ENCODE measurements at regions not wholly inside any gene's neighbourhood (a gene's known extent, or its start where the extent isn't known, plus 50 kb on each side); places are given as distances from the start of the nearest gene placed in this dataset.
"Not testable (repeated sequence)": the region's sequence is repeated elsewhere in the genome, so short reads cannot be mapped to it uniquely, and the experiment has no call there.

DNA sequence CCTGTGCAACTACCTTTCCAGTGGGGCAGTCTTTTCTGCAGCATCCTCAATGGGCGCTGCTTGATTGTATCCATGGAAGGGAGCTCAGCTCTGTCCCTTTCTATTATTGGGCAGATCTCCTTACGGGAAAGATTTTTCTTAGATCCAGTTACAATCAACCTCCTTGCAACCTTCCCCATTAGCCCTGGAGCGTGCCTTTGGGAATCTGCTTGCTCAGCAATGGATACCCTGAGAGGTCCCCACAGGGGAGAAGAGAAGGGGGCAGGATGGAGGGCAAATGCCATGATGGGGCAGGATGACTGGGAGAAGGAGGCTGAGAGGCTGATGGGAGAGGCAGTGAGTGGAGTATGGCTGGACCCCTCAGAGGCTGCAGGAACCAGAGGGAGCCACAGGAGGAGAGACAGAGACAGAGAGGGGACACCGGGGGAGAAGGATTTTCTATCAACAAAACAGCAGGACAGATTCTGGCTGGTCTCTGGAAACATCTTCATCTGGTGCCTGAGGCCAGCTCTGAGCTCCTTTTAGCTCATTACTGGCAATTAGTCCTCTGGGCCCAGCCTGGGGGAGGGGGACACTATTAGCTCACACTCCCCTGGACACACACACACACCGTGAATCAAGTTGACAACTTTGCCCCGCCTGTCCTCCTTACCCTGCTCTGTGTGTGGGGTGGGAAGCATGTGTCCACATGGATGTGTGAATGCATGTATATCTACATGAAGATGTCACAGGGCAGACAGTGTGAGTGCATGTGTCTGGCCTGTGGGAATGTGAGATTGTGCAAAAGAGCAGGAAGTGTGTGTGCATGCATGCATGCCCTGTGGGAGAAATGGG, 80.8 kb upstream of the PAX2 start:
- DNase-seq (ENCODE audit: low spot score) = no peak

DNA sequence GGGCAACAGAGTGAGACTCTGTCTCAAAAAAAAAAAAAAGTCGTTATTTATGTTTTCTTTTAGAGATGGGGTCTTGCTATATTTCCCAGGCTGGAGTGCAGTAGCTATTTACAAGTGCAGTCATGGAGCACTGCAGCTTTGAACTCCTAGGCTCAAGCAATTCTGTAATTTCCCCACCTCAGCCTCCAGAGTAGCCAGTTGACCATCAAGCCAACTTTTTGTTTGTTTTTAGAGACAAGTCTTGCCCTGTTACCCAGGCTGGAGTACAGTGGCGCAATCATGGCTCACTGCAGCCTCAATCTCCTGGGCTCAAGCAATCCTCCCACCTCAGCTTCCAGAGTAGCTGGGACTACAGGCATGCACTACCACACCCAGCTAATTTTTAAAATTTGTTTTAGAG, 78.7 kb upstream of the PAX2 start:
- DNase-seq (ENCODE audit: low spot score) = not testable (repeated sequence)

DNA sequence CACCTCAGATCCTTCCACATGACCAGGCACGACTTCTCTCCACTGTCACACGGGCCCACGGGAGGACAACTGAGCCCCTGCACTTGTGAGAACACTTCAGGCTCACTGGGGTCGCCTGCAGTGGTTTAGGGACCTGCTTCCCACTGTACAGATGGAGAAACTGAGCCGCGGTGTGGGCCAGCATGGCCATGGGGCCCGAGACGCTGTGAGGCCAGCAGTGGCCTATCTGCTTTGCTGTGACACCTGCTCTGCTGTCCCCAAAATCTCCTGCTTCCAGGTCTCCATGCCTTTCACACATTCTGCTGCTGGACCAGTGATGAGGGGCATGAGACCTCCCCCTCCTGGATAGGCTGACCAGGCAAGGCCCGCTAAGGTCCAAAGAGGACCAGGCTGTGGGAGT, 75.8 kb upstream of the PAX2 start:
- no peak for DNase-seq (ENCODE audit: low spot score)

DNA sequence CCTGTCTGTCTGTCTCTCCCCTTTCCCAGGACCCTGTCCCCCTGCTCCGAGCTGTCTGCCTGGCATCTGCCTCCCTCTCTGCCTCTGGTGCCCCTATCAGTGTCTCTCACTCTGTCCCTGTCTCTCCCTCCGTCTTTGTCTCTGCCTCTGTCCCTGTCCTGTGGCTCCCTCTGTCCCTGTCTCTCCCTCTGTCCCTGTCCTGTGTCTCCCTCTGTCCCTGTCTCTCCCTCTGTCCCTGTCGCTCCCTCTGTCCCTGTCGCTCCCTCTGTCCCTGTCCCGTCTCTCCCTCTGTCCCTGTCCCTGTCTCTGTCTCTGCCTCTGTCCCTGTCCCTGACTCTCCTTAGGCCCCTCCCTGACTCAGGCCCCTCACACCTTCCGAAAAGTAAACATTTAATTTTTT, 75.0 kb upstream of the PAX2 start:
- no peak for DNase-seq (ENCODE audit: low spot score)

DNA sequence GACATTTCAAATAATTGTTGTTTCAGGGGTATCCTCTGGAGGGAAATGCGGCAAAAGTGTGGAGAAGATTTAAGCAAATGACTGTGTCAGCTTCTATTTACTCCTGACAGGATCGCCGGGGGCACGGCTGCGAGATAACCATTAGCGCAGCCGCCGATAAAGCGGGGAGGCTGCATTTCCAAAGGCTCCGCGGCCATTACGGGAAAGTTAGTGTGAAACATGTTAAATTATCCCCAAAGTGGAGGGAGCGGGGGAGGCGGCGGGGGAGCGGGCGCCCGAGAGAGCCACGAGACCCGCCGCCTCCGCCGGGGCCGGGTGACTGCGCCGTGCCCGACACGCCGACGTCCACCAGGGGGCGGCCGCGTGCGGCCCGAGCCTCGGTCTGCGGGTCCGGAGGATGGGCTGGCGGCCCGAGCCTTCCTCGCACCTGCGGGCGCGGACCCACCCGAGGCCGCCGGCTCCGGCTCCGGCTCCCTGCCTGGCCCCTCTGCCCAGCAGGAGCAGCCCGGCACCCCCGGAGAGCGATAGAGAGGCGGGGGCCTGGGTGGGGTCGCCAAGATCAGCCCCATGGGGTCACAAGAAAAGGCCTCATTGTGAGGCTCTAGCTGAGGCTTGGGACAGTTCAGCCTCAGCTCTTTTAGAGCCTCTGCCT, 74.4 kb upstream of the PAX2 start:
- DNase-seq (ENCODE audit: low spot score) = no peak

DNA sequence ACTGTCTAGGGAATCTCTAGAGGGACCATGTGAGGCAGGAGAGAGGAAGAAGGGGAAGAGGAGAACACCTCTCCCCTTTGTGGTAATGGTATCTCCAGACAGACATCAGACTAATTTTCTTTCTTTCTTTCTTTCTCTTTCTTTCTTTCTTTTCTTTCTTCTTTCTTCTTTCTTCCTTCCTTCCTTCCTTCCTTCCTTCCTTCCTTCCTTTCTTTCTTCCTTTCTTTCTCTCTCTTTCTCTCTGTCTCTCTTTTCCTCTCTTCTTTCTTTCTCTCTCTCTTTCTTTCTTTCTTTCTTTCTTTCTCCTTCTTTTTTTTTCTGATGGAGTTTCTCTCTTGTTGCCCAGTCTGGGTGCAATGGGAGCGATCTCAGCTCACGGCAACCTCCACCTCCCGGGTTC, 73.2 kb upstream of the PAX2 start:
- DNase-seq (ENCODE audit: low spot score) = no peak

DNA sequence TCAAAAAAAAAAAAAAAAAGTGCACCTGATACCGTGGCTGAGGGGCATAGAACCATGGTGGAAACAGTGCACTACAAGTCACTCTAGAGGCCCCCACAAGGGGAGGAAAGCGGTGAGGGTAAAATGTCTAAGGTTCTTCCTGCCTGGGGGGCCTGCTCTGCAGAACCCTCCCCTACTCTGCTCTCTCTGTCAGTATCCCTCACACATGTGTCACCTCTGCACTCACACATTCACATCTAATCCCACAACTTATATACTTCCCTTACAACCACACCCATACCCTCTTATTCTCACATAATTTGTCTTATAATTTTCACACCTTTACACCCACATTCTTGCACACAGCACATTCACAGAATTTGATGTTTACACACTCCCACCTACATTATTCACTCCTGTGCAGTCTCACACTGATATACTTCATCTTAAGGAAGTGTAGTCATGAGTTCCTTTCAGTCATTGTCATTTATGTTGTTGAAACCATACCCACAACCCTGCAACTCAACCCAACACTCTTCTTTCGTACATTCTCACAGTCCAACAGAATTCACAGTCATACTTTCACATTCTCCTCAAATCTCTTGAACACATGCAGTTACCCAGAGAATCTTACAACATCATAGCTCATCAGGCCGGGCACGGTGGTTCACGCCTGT, 68.0 kb upstream of the PAX2 start:
- no peak for DNase-seq (ENCODE audit: low spot score)

DNA sequence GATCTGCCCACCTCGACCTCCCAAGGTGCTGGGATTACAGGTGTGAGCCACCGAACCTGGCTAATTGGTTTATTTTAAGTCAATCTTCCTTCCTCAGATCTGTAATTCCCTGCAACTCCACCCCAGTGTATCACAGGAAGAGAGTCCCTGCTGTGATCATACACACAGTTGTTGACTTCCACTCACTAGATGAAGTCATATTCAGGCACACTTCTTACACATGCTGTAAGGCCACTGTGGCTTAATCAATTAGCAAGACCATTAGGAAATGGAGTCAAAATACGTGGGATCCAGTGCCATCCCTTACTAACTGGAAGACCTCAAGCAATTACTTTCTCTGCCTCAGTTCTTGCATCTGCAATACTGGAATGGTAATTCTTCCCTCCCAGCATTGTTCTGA, 66.1 kb upstream of the PAX2 start:
- DNase-seq (ENCODE audit: low spot score) = no peak

DNA sequence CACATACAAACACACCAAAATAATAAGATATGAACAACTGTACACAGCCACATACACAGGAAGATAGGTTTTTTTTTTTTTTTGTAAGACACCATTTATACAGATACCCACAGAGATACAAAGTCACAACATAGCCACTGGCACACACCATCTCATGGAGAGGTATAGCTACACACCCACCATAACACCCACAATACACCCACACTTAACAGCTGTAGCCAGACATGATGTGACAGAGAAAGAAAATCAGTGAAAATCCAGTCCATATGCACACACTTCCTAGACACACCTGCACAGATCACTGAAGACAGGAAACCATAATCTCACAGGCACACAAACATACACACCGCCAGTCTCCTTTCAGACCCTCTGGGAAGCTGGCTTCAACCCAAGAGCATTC, 62.4 kb upstream of the PAX2 start:
- no peak for DNase-seq (ENCODE audit: low spot score)

DNA sequence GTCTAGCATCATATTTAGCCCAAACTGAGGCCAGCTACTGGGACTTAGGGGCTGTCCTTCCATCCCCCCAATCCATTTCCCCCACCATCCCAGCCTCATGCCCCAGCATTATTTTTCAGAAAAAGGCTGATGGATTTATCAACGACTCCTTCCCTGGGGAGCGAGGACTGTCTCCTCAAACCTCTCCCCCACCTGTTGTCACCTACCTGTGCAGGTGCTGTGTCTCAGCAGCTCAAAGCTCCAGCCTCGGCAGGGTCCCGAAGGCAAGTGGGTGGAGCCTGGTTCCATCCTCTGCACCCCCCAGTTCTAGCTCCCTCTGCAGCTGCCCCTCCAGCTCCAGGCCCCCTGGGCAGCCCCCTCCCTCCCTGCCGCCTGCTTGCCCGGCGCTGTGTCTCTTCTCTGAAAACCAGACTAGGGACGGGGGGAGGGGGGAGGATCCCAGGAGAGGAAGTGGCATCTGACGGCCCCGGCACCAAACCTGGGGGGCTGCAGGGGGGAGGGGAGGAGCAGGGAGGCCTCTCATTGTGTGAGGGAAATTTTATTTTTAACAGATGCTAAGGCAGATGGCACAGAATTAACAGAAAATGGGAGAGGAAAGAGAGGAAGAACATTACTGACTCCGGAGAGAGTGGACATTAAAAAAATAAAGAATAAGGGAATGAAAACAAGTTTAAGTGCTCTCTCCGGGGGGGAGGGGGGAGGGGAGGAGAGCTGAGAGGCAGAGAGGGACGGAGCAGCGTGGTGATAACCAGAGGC, 61.7 kb upstream of the PAX2 start:
- no peak for DNase-seq (ENCODE audit: low spot score)

DNA sequence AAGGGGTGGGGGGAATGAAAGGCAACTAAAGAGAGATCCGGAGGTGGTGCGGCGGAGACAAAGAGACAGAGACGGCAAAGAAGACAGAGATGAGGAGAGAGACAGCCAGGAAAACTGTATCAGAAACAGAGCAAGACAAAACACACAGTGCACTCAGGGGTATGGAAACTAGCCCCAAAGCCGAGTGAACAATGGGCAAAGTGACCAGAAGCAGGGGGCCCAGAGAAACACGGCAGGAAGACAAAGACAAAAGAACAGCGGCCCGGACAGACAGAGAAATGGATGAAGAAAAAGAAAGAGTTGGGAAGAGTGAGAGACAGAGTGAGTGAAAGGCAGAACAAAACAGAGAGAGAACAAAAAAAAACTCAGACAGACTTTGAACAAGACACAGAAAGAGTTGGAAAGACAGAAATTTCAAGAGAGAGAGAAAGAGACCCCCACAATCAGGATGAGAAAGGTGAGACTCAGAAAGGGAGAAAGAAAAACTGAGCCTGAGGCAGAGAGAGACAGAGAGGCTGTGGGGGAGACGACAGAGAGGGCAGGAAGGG, 60.6 kb upstream of the PAX2 start:
- no peak for DNase-seq (ENCODE audit: low spot score)

DNA sequence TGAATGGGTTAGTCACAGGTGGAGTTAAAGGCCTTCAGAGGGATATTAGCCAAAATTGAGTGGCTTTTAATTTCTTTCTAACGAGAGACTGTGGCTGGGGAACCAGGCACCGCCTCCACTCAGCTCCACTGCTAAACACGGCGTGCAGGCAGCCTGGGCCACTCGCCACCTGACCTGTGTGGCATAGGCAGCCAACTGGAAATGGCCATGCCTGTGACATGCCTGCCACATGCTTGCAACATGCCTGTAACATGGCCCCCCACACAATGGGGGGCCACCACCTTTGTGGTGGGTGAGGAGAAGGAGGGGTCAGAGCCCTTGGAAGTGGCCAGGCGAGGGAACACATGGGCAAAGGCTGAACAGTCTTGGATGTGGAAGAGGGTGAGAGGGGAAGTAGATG, 60.1 kb upstream of the PAX2 start:
- DNase-seq (ENCODE audit: low spot score) = no peak

DNA sequence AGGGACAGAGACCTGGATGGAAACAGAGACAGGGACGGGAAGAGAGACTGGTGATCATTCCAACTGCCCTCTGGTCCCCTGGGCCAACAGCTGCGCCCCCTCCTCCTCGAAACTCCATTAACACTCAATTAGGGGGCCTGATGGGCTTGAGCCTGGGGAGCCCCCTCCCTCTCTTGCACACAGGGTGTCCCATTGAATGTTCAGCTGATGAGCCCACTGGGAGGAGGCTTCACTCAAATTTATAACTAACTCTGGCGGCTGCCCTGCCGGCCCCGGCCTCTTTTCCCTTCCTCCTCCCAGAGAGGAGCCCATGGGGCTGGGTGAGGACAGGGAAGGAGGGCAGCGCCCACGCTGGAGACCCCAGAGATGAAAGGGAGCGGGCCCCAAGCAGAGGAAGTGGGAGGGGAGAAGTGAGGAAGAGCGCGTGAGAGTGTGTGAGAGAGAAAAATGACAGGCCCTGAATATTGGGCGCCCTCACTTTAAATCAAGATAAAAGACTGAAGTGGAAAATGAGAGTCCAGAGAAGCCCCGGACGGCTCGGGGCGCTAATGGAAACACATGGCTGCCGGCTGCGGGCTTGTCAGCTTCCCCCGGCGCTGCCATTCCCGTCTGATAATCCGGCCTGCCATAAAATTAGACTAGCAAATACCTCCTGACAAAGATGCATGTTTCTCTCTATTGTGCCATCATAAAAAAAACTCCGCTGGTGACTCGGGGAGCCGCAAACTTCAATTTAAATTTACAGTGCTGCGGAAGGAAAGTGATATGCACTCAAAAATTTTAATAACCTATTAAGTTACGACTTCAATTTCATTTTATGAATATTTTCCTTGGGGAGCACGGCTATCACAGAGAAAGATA, 58.0 kb upstream of the PAX2 start:
- no peak for DNase-seq (ENCODE audit: low spot score)

DNA sequence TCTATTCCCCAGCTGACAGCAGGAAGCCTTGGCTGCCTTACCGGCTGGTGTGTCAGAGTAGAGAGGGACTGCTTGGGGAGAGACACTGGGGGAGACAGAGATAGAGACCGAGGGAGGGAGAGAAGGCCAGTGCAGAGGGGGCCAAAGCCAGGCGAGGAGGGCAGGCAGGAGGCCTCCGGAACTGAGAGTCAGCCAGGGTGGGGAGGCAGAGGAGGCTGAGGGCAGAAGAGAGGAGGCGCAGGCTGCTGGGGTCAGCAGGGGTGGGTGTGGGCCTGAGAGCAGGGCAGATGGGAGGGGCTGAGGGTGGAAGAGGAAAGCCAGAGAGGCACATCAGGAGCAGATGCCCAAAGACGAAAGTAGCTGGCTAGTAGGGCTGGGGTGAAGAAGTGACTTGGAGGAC, 57.2 kb upstream of the PAX2 start:
- DNase-seq (ENCODE audit: low spot score) = no peak

DNA sequence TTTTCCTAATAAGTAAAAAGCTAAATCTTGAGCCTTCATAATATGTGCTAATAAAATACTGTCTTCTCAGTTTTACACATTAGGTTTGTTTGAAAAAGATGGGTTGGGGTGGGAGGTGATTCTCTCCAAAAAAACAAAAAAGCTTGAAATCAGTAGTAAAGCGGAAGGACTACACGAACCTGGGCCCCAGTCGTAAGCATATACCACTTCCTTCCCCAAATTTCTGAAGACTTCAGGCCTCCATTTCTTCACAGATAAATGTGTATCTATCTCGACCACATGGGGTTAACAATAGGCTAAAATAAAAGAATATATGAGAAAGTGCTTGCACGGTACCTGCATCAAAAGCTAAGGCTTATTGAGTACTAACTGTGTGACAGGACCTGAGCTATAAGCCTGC, 51.6 kb upstream of the PAX2 start:
- DNase-seq (ENCODE audit: low spot score) = no peak
